ENCODE measurements at regions not wholly inside any gene's neighbourhood (a gene's known extent, or its start where the extent isn't known, plus 50 kb on each side); places are given as distances from the start of the nearest gene placed in this dataset.
A peak's percentile ranks its signal among the peaks of the same experiment; 100 is the strongest.

DNA sequence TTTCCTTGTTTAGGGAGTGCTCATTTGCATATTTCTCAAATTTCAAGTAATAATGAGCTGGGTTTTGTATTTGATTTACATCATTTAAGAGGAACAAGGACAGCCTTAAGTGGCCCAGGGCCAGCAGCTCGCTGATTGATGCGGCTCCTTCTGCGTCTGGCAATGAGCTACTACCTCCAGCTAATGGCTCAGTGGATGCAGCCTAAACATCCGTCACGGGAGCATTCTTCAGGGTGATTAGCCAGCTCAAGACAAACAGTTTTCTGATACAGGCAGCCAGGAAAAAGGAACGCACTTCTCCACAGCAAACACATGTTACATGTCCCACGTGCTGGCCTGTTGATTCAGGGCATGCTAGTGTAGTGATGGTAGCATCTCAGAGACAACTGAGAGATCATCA, 169.3 kb upstream of the TCERG1L start:
- FAIRE-seq (no peak), DNase-seq (ENCODE audit: low spot score) (no peak)

GRCh38 chr10:131485732-131486131, 174.2 kb upstream of the TCERG1L start:
- DNase-seq (ENCODE audit: low spot score) (no peak), FAIRE-seq (no peak)

DNA sequence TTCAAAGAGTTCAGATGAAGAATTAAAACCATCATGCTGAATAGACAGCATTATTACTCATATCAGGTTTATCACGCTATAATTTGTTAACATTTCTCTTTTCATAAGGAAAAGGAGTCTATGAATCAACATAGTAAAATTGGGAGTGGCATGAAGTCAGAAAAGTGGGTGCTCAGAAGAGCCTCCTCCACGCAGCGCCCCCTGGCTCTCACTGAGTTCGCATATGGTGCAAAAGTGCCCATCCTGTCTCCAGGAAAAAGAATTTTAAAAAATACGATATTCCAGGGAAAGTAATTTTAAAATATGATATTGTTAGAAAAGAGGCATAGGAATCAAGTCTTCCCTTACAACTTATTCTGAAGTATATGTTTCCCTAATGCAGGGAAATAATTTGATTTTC, 176.3 kb upstream of the TCERG1L start:
- DNase-seq (ENCODE audit: low spot score) (no peak), FAIRE-seq (no peak)

DNA sequence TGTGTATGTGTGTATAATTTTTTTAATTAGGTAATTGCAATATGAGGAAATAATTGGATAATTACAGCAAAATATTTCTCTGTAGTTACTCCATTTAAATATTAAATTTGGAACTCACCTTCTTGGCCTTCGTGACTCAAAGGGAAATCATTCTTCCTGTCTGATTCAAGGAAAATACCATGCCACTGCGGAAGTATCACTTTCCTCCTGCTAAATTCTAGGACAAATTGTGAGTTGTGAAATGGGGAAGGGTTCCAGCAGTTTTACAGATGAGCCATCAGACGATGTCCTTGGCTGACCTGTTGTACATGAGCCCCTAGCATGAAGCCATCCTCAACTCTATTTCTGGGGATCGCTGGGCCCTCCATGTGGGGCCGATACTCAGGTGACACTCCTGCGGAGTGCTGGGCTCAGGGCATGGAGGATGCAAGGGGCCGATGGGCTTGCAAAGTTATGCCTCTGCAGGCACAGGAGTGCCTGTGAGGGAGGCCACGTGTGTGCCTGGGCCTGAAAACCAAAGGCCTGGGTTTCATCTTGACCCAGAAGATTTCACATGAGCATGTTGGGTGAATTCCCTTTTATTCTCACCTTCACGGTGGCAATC, 179.6 kb upstream of the TCERG1L start:
- no peak for FAIRE-seq
- no peak for DNase-seq (ENCODE audit: low spot score)

DNA sequence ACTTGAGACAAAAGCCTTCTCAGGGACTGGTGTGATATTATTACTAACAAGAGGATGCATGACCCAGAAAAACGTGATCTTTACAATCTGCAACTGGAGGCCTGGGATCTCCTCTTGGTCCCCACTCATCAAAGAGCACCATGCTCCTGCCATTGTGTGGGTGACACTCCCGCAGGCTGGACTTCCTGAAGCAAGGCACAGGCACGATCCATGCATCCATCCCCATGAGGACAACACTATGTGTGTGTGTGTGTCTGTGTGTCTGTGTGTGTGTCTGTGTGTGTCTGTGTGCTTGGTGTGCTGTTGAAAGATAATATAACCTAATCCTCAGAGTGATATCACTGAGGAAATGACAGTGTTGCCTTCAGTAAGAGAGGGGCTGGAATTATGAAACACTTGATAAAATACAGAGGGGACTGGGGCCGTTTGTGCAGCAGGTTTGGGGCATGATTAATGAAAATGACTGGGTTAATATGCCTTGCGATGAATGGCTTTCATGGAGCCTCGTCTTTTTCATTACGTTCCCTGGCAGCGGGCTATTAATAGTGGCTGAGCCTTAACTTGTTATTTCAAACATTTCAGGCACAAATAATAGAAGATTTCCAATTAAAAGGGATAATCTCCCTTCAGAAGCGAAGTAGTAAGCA, 180.8 kb upstream of the TCERG1L start:
- DNase-seq (ENCODE audit: low spot score) (no peak), FAIRE-seq (peak; percentile 35)

- FAIRE-seq: no peak
- DNase-seq (ENCODE audit: low spot score): no peak
These were observed 181.9 kb upstream of the TCERG1L start for GRCh38 chr10:131493432-131493831.

GRCh38 chr10:131494451-131494850, 182.9 kb upstream of the TCERG1L start:
- DNase-seq (ENCODE audit: low spot score) (no peak), FAIRE-seq (no peak)

DNA sequence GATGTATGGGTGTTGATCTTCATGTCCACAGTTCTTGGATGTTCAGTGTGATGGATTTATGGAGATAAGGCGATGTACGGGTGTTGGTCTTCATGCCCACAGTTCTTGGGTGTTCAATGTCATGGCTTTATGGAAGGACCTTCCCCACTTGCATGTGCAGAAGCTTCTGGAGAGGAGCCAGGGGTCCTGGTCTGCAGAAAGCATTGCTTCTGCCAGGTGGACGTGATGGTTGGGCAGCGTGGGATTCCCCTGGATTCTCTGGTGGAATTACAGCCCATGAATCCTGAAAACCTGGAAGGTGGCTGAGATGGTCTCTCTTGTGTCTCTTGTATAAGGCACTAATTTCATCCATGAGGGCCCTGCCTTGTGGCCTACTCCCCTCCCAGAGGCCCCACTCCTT, 183.7 kb upstream of the TCERG1L start:
- no peak for FAIRE-seq
- DNase-seq (ENCODE audit: low spot score): no peak

DNA sequence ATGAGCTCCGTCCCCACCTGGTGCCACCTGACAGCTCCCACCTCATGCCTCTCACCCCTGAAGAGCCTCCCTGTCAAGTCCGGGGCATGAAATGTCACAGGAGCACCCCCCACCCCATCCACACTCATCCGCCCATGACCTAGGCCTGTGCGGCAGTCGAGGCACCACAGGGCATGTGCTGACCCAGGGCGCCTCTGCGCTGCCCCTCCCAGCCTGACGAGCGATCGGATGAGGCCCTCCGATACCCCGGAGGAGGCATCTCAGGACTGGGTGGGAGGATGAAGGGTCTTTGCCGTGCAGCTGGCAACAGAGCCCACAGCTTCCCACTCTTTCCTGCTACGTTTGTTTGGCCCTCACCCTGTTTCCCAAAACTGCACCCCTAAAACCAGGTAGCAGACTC, 184.4 kb upstream of the TCERG1L start:
- DNase-seq (ENCODE audit: low spot score): no peak
- FAIRE-seq: no peak

DNA sequence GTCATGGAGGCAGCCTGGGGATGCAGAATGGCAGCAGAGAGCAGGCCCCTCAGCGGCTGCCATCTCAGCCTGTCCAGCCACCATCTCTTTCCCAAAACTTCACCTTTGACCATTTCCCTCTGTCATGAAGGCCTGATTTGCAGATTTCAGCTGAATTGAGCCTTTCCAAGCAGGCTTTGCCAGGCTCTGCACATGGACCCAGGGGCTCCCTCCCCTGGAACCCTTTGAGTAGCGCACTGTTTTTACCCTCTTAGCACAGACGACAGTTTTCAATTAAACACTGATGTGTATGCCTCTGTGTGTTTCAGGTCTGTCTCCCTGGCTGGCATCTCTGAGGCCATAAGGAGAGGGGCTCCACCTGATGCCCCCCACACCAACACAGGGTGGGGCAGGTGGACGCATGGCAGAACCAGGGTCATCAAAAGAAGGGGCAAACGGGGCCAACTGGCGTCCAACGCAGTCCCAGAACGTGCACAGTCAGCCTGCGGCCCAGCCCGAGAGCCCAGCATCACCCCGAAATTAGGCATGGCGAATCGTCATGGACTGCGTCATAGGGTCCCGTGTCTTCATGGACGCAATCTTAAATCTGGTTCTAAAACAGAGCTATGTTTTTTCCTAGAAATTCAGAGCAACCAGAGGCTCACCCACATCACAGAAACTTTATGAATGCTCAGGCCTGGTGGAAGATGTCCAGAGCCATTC, 185.0 kb upstream of the TCERG1L start:
- DNase-seq (ENCODE audit: low spot score) (no peak), FAIRE-seq (no peak)

DNA sequence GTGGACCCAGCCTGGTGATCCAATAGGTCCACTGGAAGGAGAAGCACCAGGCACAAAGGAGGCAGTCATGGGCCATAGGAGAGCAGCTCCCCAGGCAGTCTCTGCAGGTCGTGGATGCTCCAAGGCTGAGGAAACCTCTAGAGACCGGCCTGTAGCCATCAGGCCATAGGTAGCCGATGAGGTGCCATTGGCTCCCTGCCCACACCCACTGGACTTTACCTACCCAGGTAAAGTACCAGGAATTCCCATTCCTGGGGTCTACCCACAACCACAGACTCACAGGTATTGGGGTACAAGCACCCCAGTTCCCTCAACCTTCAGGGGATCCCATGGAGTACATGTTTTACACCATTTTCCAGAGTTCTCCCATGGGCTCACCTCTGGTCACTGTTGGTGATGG, 188.0 kb upstream of the TCERG1L start:
- FAIRE-seq: no peak
- no peak for DNase-seq (ENCODE audit: low spot score)

GRCh38 chr10:131500181-131500580, 188.7 kb upstream of the TCERG1L start:
- DNase-seq (ENCODE audit: low spot score) (no peak), FAIRE-seq (no peak)

DNA sequence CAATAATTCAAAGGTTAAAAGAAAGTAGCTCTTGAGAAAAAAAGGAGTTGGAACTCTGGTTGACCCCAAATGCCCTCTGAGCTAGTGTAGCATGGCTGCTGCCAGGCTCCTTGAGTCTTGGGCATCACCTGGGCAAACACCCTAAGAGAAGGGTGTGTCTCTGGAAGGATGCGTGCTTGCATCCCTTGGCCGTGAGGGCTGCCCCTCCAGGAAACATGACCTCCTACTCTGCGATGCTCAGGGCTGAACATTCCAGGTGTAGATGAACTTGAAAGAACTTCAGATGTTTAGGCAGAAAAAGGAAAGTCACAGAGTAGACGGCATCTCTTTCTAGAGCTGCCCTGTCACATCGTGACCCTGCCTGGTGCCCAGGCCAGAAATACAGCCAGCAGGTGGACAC, 189.4 kb upstream of the TCERG1L start:
- no peak for FAIRE-seq
- no peak for DNase-seq (ENCODE audit: low spot score)

- DNase-seq (ENCODE audit: low spot score) (no peak), FAIRE-seq (no peak)
These were observed 192.5 kb upstream of the TCERG1L start for GRCh38 chr10:131503992-131504391.

DNA sequence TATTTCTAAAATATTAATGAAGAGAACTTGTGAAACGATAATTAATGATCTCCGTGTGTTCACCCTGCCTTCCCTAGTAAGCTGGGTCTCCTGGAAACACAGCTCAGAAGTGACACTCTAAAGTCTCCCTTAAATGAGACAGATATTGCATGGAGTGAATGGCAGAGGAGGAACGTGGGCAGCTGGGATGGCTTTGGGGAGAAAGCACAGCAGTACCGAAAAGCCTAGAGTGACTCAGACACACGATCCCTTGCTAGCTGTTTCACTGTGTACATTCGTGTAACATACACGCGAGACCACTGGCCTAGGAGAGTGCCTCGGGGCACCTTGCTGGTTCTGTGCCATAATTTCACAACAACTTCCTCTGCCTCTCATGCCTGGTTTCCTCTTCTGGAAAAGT, 199.9 kb upstream of the TCERG1L start:
- FAIRE-seq (no peak), DNase-seq (ENCODE audit: low spot score) (no peak)

GRCh38 chr10:131512852-131513251, 201.3 kb upstream of the TCERG1L start:
- no peak for FAIRE-seq
- no peak for DNase-seq (ENCODE audit: low spot score)

DNA sequence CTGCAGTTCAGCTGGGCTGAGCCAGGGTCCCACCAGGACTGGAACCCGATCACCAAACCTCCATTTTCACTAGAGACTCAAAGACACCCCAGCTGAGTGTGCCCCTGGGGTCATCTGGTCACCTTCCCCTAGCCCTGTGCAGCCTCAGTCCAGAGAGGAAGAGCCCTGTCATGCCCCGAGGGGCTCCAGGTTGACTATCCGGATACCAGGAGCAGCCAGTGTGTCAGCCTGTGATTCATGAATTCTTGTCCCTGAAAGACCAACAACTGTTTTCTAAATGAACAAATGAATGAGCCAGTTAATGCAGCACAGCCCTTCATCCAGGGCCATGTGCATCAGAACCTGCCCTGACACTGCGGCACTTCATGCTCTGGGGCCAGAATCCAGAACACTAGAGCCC, 201.9 kb upstream of the TCERG1L start:
- FAIRE-seq: no peak

DNA sequence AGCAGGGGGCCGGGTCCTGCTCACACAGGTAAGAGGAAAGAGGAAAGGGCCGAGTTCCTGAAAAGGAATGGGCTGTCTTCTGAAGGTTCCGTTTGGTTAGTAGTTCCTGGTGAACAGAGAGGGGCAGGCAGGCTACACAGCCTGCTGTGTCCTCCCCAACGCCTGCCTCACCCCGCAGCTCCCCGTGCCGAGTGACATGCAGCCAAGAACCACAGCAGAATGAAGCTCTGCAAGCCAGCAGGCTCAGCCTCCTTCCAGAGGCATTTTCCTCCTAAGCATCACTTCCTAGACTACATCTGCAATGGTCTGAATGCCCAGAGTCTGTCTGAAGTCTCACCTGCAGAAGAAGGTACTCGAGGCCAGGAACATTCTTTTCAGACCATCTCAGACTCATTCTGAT, 202.4 kb upstream of the TCERG1L start:
- FAIRE-seq (no peak), DNase-seq (ENCODE audit: low spot score) (peak; percentile 26)

More for the DNA sequence above, 201.9 kb upstream of the TCERG1L start:
- DNase-seq (ENCODE audit: low spot score): no peak

DNA sequence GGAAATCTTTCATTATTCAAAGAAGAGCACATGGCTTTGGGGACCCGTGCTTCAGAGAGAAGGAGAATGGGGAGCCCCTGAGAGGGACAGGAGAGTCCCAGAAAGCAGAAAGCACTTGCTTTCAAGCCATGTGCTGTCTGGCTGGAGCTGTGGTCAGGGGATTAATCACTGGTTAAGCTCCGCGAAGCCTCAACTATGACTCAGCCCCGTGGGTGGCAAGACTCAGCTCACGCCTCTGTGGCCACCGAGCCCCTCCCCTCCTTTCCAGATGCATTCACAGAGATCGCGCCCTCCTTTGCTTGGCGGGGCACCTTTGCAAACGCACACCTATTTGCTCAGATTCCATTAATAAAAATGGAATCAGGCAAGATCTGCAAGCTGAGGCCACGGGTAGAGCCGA, 202.9 kb upstream of the TCERG1L start:
- FAIRE-seq (no peak), DNase-seq (ENCODE audit: low spot score) (peak; percentile 83)

GRCh38 chr10:131516285-131516684, 204.8 kb upstream of the TCERG1L start:
- DNase-seq (ENCODE audit: low spot score) (no peak), FAIRE-seq (no peak)

DNA sequence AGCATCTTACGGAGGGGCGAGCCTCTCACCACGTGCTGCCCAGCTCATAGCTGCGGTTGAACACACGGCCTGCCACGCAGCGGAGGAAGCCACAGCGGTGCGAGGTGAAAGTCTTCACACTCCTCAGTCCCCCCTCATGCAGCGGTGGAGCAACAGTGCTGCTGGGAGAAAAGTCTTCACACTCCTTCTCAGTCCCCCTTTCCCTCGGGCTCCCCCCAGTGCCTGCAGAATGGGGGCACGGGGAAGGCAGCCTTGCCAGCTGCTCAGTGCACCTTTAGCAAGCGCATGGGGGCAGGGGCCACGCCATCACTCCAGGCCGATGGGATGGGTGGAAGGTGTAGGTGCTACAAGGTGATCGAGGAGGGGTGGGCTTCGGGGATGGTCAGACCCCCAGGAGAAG, 206.3 kb upstream of the TCERG1L start:
- DNase-seq (ENCODE audit: low spot score) (no peak), FAIRE-seq (no peak)

DNA sequence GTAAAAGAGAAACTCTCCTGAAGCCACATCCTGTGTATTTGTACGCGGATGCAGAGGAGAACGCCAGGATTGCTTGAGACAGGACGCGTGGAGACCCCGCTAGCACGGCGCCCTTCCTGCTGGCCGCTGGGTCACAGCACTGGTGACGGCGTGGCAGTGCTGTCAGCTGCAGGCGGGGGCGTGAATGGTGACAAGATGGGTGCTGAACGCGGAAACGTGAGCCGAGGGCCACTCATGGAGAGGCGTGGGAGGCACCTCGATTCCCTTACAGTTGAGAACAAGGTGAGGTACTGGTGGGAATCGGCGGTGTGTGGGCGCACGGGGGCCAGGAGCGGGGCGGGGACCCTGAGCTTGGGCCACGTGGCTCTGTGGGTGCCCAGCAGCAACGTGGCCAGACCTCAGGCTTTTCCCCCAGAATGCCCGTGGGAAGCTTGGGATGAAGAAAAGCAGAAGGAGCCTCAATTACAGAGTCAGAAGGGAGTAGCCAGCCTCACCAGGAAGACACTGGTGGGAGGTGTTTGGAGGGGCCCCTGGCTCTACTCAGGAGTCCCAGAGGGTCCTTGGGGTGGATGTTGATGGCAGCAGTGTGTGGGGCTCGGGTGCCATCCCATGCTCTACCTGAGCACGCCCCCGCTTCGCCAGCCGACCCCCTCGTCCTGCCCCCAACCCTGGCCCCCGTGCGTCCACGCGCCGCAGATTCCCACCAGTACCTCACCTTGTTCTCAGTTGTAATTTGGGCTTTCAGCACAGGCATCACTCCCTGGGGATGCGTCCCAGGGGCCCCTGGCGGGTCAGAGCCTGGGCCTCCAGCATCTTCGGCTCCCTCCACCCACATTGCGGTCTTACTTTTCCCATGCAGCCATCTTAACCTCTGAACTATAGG, 208.4 kb upstream of the TCERG1L start:
- DNase-seq (ENCODE audit: low spot score) (peak; percentile 13), FAIRE-seq (no peak)

All from urothelium cell line (cell line).